ENCODE measurements at regions not wholly inside any gene's neighbourhood (a gene's known extent, or its start where the extent isn't known, plus 50 kb on each side); places are given as distances from the start of the nearest gene placed in this dataset.

GRCh38 chr13:31955741-31956140 is 75.8 kb upstream of the FRY start:
- no peak for TF ChIP-seq POLR2A (IDR thresholded peaks at IDR 0.05)
- TF ChIP-seq, protein P1, sequence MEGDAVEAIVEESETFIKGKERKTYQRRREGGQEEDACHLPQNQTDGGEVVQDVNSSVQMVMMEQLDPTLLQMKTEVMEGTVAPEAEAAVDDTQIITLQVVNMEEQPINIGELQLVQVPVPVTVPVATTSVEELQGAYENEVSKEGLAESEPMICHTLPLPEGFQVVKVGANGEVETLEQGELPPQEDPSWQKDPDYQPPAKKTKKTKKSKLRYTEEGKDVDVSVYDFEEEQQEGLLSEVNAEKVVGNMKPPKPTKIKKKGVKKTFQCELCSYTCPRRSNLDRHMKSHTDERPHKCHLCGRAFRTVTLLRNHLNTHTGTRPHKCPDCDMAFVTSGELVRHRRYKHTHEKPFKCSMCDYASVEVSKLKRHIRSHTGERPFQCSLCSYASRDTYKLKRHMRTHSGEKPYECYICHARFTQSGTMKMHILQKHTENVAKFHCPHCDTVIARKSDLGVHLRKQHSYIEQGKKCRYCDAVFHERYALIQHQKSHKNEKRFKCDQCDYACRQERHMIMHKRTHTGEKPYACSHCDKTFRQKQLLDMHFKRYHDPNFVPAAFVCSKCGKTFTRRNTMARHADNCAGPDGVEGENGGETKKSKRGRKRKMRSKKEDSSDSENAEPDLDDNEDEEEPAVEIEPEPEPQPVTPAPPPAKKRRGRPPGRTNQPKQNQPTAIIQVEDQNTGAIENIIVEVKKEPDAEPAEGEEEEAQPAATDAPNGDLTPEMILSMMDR (IDR thresholded peaks at IDR 0.05): no peak

Measured in lower leg skin (tissue), 3 donors.